Endothelial cell of umbilical vein (primary cell): ENCODE measurements at regions not wholly inside any gene's neighbourhood (a gene's known extent, or its start where the extent isn't known, plus 50 kb on each side); places are given as distances from the start of the nearest gene placed in this dataset.

ENCODE experiments used
- EZH2 ChIP-seq: IDR thresholded peaks from 2 replicates; pipeline ENCODE4 v1.6.1; 2012; ENCODE audit warnings: borderline replicate concordance, low read depth, mild to moderate bottlenecking, moderate library complexity, low read length, inconsistent platforms; ENCODE audit not compliant: severe bottlenecking
- MYC ChIP-seq: IDR thresholded peaks from one replicate; pipeline ENCODE4 v1.6.1; 2011; ENCODE audit warnings: mild to moderate bottlenecking, low read depth, low read length
- POLR2A ChIP-seq: IDR thresholded peaks from 2 replicates; pipeline ENCODE4 v1.6.1; 2012; ENCODE audit warnings: low read depth, mild to moderate bottlenecking, control low read depth, low read length
- POLR2AphosphoS5 ChIP-seq: IDR thresholded peaks from 2 replicates; pipeline ENCODE4 v1.6.1; 2012; ENCODE audit warnings: low read depth, mild to moderate bottlenecking, control low read depth, low read length, moderate library complexity; ENCODE audit not compliant: insufficient read depth
- TF ChIP-seq, protein P1 (sequence below), 2 donors: IDR thresholded peaks; 1 replicate in 1 of 2; 2 replicates in 1 of 2; pipeline ENCODE4 v1.5.1; 2011; ENCODE audit warnings: low read length in 2 of 2, mild to moderate bottlenecking in 2 of 2, moderate library complexity in 2 of 2, control low read depth in 1 of 2, inconsistent platforms in 1 of 2, low read depth in 1 of 2; ENCODE audit not compliant: insufficient read depth in 1 of 2; ENCODE audit errors: extremely low read depth in 1 of 2

DNA sequence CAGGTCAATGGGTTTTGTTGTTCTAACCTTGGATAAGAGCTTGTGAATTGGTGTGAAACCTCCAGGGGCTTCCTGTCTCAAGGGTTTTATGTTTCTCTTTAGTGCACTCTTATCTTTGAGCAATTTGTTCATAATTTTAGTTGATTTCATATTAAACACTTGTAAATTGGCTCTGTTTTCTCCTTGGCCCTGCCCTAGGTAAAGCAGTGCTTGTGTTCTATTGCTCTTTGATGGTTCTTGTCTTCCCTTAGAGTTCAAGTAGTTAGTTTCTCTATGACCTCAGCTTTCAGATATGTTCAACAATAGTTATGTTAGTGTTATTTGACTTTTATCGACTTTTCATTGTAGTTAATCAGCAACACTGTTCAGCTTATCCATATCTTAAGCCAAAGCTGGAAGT, 566.4 kb upstream of the POT1 start:
- TF ChIP-seq POLR2A: no peak
- TF ChIP-seq, protein P1, sequence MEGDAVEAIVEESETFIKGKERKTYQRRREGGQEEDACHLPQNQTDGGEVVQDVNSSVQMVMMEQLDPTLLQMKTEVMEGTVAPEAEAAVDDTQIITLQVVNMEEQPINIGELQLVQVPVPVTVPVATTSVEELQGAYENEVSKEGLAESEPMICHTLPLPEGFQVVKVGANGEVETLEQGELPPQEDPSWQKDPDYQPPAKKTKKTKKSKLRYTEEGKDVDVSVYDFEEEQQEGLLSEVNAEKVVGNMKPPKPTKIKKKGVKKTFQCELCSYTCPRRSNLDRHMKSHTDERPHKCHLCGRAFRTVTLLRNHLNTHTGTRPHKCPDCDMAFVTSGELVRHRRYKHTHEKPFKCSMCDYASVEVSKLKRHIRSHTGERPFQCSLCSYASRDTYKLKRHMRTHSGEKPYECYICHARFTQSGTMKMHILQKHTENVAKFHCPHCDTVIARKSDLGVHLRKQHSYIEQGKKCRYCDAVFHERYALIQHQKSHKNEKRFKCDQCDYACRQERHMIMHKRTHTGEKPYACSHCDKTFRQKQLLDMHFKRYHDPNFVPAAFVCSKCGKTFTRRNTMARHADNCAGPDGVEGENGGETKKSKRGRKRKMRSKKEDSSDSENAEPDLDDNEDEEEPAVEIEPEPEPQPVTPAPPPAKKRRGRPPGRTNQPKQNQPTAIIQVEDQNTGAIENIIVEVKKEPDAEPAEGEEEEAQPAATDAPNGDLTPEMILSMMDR (IDR thresholded peaks at IDR 0.05; ENCODE audit: extremely low read depth in 1 of 2, insufficient read depth in 1 of 2, low read depth in 1 of 2, low read length in 2 of 2): no peak
- no peak for TF ChIP-seq POLR2AphosphoS5
- no peak for TF ChIP-seq EZH2
- no peak for TF ChIP-seq MYC
